GM18861 (cell line): ENCODE measurements at regions not wholly inside any gene's neighbourhood (a gene's known extent, or its start where the extent isn't known, plus 50 kb on each side); places are given as distances from the start of the nearest gene placed in this dataset.

Experiments
- ATAC-seq: cut with Tn5 transposase; IDR thresholded peaks from one replicate; pipeline ENCODE4 v1.9.1; 2021; ENCODE audit not compliant: unreplicated experiment

DNA sequence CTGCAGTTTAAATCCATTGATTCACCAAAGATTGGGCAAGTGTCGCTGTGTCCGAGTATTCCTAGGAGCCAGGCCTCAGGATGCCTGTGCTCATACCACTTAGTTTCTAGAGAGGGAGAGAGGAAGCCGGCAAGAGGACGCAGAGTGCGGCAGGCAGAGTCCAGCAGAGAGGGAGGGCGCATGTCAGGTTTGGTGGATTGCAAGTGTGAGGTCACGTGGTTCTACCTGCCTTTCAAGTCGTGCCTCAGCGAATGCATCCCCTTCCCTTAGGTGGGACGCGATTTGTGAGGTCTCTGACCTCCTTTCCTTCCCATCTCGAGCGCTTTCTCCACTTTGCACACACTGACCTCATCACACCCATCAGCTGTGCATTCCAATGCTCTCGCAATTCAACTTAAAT lies 188.1 kb downstream of the TMEM18 start:
- no peak for ATAC-seq

DNA sequence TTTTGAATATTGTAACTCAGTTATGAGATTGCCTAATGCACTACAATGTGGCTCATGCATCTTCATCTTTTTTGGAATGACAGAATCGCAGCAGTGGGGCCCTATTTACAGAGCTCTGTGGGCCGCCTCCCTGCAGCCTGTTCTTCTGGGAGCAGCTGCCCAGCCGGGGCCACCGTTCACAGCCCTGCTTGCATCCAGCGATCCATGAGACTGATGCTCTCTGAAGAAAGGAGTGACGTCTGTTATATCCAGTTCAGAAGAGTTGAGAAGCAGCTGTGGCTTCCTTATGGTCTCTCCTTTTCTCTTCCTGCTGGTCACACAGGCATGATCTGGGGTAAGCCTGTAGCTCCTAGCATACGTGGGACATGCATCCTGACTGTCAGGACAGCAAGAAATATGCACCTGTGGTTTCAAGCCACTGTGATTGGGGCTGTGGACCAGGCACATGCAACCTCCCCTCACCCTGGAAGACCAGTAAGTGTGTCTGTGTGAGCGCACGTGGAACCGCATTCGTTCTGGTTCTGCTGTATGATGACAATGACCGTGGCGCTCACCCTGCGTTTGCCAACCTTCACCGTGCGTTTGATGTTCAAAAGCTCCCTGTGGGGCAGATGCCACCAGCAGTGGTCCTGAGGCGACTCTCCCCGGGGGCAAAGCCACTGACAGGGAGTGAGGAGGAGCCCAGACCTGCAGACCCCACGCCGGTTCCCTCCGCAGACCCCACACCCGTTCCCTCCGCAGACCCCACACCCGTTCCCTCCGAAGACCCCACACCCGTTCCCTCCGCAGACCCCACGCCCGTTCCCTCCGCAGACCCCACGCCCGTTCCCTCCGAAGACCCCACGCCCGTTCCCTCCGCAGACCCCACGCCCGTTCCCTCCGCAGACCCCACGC lies 189.8 kb downstream of the TMEM18 start:
- no peak for ATAC-seq

DNA sequence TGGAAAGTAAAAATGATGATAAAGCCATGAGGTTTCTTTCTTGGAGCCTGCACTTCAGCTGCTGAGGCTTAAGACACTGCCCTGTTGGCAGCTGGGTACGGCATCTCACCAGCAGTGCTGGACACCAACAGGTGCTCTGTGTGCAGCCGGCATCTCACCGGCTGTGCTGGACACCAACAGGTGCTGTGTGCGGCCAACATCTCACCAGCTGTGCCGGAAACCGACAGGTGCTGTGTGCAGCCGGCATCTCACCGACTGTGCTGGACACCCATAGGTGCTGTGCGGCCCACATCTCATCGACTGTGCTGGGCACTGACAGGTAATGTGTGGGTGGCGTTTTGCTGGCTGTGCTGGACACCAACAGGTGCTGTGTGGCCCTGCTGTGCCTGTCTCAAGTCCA lies 190.8 kb downstream of the TMEM18 start:
- ATAC-seq = no peak

DNA sequence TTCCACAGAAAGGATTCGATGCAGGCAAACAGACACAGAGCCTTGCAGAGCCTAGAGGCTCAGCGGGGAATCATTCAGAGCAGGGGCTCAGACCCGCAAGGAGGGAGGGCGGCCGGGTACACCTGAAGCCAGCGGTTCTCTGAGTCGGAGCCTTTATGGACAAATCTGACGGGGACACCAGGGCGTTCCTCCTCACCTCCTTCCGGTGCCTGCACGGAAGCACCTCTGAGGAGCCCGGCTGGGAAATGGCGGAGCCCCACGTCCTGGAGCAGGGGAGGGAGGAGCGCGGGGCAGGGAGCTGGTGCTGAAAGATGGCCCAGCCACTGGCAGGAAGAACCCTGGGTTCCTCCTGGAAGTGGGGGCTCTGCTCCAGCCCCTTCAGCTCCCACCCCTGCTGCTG lies 193.5 kb upstream of the ALKAL2 start:
- no peak for ATAC-seq

DNA sequence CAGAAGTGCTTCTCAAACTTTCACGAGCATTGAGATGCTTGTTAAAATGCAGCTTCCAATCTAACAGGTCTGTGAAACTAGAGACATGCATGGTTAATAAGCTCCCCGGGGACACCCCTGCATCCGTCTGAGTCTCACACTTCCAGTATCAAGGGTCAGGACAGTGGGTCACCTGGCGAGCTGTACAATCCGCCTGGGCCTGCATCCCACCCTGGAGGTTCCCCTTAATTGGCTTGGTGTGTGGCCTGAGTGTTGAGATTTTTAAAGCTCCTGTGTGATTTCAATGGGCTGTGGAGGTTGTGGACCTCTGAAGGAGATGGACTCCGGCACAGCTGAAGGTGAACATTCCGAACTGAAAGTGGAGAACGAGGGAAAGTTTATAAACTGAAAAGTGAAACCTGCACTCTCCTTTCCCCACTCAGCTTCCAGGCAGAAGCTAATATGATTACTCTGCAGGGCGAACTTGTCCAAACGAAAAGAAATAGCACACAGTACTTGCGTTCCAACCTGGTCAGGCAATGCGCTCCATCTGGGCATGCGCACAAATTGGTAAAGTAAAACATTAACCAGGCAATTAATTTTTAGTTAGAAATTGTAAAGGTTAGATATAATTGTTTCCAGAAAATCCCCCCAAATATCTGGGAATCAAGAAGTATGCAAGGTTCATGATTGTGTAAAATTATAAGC lies 191.7 kb upstream of the ALKAL2 start:
- no peak for ATAC-seq

DNA sequence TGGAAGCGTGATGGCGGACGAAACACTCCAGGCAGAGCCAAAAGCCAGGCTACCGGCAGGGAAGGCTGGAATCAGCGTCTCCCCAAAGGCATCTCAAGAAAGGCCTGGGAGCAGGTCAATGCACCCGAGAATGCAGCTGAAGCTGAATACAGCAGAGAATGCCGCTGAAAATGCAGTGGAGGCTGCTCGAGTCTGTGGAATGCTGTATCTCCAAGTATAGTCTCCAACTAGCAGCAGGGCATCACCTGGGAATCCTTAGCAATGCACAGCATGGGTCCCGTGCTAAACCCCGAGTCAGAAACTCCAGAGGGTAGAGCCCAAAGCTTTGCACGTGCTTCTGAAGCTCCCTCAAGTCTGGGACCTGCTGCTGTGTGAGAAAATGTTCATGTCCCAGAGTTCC lies 191.1 kb upstream of the ALKAL2 start:
- no peak for ATAC-seq

DNA sequence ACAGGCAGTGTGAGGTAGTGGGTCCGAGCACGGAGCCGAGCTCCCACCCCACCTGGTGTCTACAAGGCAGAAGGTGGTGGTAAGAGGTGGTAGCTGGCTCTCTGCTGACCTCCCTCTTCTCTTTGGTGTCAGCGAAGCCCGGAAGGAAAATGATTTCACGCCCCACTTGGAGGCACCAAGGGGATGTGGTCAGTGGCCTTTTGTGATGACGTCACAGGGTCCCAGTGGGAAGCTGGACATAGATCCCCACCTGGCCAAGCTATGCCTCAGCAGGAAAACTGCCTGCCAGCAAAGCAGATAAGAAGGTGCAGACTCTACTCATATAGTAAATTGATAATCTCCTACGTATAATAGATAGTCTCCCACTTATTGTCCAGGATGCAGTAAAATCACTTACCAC lies 183.7 kb upstream of the ALKAL2 start:
- ATAC-seq = no peak

DNA sequence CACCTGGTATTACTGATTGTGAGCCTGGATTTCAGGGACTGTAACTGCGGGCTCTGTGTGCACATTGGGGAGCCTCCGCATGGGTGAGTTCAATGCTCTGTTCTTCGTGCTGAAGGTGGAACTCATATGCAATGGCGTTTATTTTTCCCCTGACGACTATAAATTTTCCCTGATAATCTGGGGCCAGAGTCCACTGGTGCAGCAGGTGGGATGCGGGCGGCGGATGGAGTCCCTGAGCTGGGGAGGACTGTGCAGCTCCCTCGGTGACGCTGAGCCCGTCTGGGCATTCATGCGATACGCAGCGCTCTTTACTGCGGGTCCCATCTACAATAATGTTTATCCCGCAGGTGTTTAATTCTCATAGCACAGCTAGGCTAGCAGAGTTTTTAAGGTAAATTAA lies 181.6 kb upstream of the ALKAL2 start:
- ATAC-seq = no peak

DNA sequence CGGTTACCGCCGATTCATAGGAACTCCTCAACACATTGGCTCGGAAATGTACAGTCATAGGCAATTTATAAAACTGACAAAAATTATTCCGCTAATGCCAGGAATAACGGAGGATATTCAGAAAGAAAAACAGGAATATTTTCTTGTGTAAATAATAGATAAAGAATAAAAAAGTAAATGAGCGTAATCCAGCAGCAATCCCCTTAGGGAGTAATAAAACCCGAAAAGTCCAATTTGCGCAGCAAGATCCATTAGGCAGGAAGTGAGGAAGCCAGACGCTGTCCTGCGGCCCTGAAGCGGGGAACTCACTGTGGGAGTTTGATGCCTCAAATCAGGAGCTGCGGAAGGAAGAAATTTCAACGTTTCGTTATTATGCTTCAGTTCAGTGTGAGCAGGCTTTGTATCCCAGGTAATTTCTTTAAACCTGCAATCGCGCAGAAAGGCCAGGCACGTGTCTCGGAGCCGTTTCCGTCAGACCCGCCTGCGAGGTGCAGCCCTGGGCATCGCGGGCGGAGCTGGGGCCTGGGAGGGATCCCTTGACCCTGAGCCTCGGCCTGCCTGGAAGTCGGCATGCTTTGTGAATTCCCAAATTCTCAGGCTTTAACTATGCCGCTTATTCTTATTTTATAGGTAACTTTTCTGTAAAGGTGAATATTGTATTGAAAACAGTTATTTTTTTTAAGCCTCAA lies 180.9 kb upstream of the ALKAL2 start:
- no peak for ATAC-seq

DNA sequence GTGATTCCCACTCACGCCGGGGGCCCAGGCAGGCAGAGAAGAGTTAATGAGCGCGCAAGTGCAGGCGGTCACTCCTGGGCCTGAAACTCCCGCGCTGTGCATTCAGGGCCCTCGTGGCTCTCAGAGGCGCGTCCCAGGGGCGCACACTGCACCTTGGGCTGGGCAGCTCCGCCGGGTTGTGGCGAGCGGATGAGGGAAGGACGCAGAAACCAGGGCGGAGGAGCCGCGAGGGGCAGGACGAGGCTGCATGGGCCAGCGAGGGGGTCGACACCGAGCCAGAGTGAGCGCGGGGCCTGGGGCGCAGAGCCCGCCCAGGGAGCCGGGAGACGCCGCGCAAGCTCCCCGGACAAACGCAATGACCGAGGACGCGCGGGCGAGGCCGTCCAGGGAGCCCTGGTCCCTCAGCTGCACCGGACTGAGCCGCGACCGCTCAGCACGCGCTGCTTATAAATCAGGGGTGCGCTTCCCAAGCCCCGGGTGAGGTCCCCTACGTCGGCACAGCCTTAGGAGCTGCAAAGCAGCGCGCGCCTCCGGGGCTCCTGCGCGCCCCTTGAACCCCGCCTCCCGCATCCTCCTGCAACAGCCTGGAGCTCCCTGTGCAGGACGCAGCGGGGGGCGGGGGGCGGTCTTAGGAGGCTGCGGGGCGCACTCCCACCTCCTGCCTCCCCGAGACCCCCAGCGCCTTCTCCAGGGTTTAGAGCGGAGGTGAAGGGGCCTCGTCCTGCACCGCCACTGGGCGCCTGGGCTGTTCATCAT lies 180.2 kb upstream of the ALKAL2 start:
- ATAC-seq = no peak

DNA sequence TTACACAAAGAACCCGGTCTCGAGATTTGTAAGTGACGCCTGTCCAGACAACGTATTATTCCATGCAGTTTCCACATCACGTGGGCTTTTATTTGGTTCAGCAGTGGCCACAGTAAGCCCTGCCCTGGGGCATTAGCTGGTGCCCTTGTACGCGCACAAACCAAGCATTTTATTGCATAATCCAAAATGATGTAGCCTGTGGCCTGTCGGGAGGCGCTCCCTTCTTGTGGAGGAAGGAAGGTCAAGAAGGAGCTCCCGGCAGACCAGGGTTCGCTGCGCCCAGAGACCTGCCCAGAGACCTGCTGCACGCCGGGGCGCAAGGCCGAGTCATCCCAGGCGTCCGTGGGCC lies 179.6 kb upstream of the ALKAL2 start:
- ATAC-seq = no peak

DNA sequence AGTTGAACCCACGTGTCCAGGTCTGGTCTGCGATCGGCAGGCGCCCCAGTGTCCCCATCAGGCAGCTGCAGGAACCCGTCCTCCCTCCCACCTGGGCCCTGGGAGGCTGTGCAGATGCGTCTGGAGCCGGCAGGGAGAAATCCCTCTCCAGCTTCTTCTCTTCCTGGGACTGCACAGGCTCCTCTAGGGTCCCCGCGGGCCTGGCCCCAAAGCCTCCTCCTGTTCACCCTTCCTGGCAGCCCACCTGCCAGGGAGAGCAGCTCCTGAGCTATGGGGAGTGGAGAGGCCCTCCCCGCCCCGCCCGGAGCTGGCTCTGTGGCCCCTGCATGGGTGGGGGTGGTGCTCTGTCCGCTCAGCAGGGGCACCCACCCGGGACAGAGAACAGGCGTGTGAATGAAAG lies 179.2 kb upstream of the ALKAL2 start:
- ATAC-seq = no peak

DNA sequence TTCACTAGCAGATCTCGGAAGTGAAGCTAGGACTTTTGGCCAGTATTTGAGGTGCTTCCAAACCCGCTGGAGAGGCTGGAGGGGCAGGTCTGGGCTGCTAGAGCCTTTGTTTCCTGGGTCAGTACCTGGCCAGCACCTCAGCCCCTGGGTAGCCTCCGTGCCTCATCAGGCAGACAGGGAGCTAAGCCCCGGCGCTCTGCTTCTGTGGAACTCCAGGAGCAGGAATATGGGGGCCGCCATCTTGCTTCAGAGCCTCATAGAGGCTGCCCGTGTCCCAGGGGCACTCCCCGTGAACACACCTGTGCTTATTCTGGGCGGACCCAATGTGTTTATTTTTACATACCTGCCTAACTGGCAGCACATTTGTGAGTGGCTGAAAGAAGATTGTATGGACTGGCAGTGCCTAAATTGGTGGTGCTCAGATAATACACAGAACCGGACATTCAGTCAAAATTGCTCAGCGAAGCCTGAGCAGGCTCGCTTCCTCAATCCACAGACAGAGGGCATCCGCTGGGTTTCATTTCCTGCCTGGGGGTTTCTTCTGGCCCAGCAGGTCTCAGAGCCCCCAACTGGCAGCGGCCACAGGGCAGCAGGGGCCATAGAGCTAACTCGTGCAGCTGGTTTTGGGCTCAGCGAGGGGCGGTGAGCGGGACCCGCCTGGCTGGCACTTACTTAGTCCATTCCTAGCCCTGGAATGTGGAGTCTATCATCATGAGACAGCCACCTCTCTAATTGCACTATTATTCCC lies 176.8 kb upstream of the ALKAL2 start:
- ATAC-seq = no peak

DNA sequence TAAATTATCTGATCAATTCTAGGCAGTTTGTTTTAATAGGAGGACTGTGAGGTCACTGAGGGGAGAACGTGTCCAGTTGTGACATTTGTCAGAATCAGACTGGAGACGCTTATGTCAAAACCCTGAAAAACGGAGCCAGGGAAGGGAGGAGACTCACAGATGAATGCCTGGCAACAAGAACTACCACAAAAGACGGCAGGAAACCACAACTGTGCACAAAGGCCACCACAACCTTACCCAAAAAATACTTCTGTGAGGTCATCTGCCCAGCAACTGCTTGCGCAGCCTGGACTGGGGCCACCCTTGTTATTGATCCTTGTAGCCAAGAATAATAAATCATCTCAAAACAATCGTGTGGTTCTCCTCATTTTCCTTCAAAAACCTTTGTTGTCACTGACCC lies 173.0 kb upstream of the ALKAL2 start:
- ATAC-seq = peak; percentile 70

DNA sequence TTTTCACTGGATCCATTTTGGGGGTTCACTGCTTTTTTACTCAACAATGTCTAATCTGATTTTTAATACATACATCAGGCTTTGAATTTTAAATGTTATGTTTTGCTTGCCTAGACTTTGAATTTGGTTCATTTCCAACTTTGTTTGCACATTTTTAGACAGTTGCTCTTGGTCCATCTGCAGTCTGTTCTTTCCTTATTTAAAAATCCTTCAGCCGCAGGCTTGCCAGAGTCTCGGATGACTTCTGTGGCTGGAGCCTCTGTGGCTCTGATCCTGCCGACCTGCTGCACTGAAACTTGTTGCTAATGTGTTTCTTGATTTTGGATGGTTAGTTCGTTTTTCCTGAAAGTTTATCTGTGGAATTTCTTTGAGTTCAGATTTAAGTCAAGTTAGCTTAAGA lies 172.0 kb upstream of the ALKAL2 start:
- no peak for ATAC-seq

DNA sequence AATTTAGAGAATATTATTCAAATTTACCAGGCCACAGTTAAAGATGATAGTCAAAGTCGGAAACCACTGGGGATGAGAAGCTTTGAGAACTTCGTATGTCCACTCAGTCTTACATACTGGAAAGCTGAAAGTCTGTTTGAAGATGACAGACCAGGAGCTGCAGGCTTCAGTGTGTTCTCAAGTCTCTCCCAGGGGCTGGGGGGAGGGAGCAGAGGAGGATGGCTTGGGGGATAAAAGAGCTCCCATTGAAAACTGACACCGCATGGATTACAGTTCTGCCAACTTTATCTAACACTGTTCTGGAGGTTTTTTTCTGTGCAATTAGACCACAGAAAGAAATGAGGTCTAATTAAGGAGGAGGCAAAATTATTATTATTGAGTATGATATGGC lies 170.5 kb upstream of the ALKAL2 start:
- no peak for ATAC-seq

DNA sequence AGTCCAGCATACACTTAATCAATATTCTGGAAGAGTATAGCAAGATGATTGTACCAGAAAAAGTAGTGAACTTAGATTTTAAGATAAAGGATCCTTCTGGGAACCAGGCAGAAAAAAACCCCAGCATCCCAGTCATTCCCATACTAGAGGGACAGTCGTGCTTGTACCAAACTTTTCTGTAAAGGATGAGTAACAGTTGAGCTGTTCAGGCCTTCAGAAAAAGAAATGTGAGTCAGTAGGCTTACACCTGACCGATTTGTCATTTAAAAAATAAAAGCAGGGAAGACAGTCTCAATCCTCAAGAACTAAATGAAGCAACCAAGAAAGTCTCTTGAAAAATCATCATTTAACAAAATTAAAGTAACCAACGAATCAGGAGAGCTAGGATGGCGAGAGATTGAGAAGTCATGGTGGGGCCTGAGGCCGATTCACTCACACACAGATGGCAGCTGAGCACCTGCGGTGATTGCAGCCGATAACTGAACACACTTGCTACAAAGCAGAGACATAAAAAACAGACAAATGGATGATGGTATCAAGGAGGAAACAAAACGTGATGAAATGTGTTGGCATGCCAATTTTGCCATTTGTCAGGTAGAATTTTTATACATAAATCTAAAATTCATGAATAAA lies 170.0 kb upstream of the ALKAL2 start:
- ATAC-seq = no peak

DNA sequence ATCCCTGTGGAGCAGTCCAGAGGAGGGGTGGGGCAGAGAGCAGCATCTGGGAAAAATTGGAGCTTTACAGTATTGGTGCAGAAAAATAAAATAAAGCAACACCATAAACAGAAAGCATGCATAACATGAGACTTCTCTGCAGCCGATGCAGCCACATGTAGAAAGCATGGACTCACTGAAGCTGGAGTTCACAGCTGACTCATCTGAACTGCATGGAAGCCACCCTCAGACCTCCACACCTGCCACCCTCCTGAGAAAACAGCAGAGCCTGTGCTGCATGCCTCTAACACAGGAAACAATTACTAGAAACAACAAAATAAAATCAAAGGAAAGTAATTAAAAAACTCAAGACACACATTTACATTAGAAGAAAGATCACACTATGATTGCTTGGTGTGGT lies 169.4 kb upstream of the ALKAL2 start:
- no peak for ATAC-seq

DNA sequence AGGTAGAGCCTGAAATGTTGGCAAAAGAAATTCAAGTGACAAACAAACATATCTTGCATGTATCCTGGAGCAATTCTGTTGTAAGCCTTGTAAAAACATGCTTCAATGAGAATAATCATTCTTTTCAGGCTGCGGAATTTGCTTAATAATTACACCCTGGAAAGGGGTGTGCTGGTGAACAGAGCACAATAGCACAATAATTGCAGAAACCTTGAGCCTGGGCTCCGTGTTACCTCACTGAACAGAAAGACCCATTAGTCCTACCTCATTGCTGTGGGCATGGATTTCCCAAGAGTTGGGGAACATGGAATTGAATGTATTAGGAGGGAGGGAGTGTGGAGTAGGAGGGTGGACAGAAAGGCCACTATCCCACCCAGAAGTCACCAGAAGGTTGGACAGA lies 168.0 kb upstream of the ALKAL2 start:
- no peak for ATAC-seq

DNA sequence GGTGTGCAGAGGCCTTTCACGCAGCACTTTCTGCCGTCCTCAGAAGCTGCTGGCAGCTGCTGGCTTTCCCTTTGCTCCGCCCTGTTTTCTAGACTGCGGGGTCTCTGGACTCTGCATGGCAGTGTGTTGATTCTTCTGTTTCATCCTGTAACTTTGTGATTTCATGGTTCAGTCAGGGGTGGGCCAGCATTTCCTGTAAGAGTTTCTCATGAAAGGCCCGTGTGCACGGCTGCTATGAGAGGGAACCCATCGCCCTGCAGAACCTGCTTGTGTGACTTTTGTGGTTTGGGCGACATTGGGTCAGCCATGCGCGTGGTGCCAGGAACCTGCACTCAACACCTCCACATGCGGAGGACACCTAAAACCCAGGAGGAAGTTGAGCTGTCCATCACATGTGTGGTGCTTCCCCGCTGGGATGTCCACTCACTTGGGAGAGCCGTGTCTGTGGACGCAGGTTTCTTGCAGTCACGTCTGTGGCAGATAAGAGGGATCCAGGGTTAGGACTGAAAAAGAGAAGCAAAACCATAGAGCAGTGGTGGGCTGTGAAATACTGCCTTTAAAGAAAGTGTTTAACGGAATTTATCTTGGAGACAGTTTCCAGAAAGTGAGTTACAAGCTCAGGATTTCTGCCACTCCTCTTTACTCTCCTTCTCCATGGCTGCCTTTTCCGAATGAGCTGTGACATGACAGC lies 167.3 kb upstream of the ALKAL2 start:
- ATAC-seq = no peak
